H1 (cell line): ENCODE measurements at regions not wholly inside any gene's neighbourhood (a gene's known extent, or its start where the extent isn't known, plus 50 kb on each side); places are given as distances from the start of the nearest gene placed in this dataset.

Source experiments
- BCL11A ChIP-seq, 2 experiments: IDR thresholded peaks; one replicate each; pipeline ENCODE4 v1.6.1; 2011; ENCODE audit warnings: low read depth in 2 of 2, low read length in 2 of 2, mild to moderate bottlenecking in 2 of 2
- EP300 ChIP-seq, 2 experiments: IDR thresholded peaks; 1 replicate in 1 of 2; 2 replicates in 1 of 2; pipeline ENCODE4 v1.6.1; 2011 to 2012; ENCODE audit warnings: low read depth in 2 of 2, low read length in 2 of 2, mild to moderate bottlenecking in 2 of 2, borderline replicate concordance in 1 of 2, inconsistent platforms in 1 of 2, moderate library complexity in 1 of 2
- POLR2A ChIP-seq, 2 experiments: IDR thresholded peaks; 1 replicate in 1 of 2; 2 replicates in 1 of 2; pipeline ENCODE4 v1.6.1; 2011; ENCODE audit warnings: low read depth in 2 of 2, low read length in 2 of 2, mild to moderate bottlenecking in 2 of 2; ENCODE audit errors: control extremely low read depth in 1 of 2
- SP1 ChIP-seq: IDR thresholded peaks from 2 replicates; pipeline ENCODE4 v1.6.1; 2011; ENCODE audit warnings: low read depth, low read length
- USF2 ChIP-seq: IDR thresholded peaks from 2 replicates; pipeline ENCODE4 v1.6.1; 2011; ENCODE audit warnings: low read length, improper control_type of control experiment

GRCh38 chr11:92099183-92099582, 125.4 kb upstream of the FAT3 start (continued):
- TF ChIP-seq EP300 (IDR thresholded peaks at IDR 0.05; ENCODE audit: borderline replicate concordance in 1 of 2, low read depth in 2 of 2, low read length in 2 of 2): no peak
- TF ChIP-seq USF2: no peak
- no peak for TF ChIP-seq POLR2A (IDR thresholded peaks at IDR 0.05; ENCODE audit: control extremely low read depth in 1 of 2, low read depth in 2 of 2, low read length in 2 of 2)
- no peak for TF ChIP-seq BCL11A (IDR thresholded peaks at IDR 0.05; ENCODE audit: low read depth in 2 of 2, low read length in 2 of 2)
- TF ChIP-seq SP1: no peak
